22Rv1 (cell line): ENCODE measurements at regions not wholly inside any gene's neighbourhood (a gene's known extent, or its start where the extent isn't known, plus 50 kb on each side); places are given as distances from the start of the nearest gene placed in this dataset.

ENCODE experiments used
- H3K27ac ChIP-seq: fragments of 450-650 bp; 2 replicates; pipeline ENCODE4 v1.5.1; 2017
- ZFX ChIP-seq: fragments of 450-650 bp; IDR thresholded peaks from 2 replicates; pipeline ENCODE4 v1.6.1; 2017; ENCODE audit warnings: antibody characterized with exemption, borderline replicate concordance
- TF ChIP-seq, protein P1 (sequence below): fragments of 450-650 bp; IDR thresholded peaks from 2 replicates; pipeline ENCODE4 v1.5.1; 2017; ENCODE audit warnings: mild to moderate bottlenecking

- no peak overlapping the region for H3K27ac ChIP-seq
- TF ChIP-seq ZFX, result no peak
- TF ChIP-seq, protein P1, sequence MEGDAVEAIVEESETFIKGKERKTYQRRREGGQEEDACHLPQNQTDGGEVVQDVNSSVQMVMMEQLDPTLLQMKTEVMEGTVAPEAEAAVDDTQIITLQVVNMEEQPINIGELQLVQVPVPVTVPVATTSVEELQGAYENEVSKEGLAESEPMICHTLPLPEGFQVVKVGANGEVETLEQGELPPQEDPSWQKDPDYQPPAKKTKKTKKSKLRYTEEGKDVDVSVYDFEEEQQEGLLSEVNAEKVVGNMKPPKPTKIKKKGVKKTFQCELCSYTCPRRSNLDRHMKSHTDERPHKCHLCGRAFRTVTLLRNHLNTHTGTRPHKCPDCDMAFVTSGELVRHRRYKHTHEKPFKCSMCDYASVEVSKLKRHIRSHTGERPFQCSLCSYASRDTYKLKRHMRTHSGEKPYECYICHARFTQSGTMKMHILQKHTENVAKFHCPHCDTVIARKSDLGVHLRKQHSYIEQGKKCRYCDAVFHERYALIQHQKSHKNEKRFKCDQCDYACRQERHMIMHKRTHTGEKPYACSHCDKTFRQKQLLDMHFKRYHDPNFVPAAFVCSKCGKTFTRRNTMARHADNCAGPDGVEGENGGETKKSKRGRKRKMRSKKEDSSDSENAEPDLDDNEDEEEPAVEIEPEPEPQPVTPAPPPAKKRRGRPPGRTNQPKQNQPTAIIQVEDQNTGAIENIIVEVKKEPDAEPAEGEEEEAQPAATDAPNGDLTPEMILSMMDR, result no peak
These were observed 153.5 kb downstream of the ZNF248 start for GRCh38 chr10:37703833-37704382.

DNA sequence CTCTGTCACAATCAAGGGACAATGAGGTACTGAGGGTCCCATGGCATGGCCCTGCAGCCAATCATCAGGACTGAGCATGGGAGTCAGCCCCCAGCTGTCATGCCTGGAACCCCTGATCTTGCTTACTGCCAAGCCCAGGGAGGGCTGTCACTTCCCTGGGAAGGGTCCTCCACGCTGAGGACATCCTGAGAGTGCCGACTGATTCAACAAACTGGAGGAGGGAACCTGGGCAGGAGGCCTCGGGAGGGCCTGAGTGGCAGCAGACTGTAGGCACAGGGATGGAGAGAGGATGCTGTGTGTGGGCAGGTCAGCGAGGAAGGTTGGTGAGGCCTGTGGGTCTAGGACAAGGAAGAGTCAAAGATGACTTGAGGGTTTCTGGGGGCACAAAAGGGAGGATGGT lies 154.3 kb downstream of the ZNF248 start:
- TF ChIP-seq, protein P1, result no peak
- no peak for TF ChIP-seq ZFX
- H3K27ac ChIP-seq, result no peak overlapping the region

DNA sequence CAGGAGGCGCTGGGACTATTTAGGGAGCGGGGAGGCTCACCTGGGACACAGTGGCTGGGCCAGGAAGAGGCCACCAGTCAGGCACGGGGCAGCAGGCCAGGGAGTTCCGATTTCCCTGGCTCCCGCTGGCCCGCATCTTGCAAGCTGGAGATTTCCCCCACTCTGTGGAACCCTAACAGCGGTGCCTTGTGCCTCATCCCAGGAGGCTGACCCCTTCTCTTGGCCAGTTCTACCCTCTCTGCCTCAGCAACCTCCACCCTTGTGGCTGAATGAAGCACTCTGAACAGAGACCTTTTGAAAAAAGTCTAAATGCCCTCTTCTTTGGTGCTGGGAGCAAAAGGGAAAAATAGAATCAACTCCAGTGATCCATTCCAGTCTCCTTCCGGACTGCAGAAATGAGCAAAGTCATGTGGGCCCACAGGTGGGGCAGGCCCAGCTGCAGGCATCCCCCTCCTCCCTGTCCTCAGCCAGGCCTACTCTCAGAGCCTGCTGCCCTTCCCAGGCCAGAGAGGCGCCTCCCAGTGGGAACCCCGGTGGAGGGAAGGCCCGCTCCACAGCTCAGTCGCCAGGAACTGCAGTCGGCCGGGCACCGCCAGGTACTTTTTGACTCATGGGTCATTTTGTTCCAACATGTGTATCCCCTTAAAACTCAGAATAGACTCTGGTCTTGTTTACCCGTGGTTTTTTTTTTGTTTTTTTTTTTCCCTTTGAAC lies 155.5 kb downstream of the ZNF248 start:
- TF ChIP-seq ZFX, result no peak
- TF ChIP-seq, protein P1, result no peak
- no peak overlapping the region for H3K27ac ChIP-seq

GRCh38 chr10:37700886-37701780 lies 156.3 kb downstream of the ZNF248 start:
- TF ChIP-seq, protein P1, result no peak
- TF ChIP-seq ZFX, result no peak
- no peak overlapping the region for H3K27ac ChIP-seq

- TF ChIP-seq, protein P1, result no peak
- TF ChIP-seq ZFX, result no peak
These were observed 169.8 kb downstream of the ZNF248 start for GRCh38 chr10:37687581-37687980.

GRCh38 chr10:37685741-37686683 lies 171.4 kb downstream of the ZNF248 start:
- TF ChIP-seq, protein P1, result no peak
- TF ChIP-seq ZFX, result no peak
- H3K27ac ChIP-seq, result no peak overlapping the region

More at GRCh38 chr10:37687581-37687980, 169.8 kb downstream of the ZNF248 start:
- no peak overlapping the region for H3K27ac ChIP-seq
